Activated CD8-positive, alpha-beta T cell treated with anti-CD3 and anti-CD28 coated beads for 36 hours (primary cell): ENCODE measurements at regions not wholly inside any gene's neighbourhood (a gene's known extent, or its start where the extent isn't known, plus 50 kb on each side); places are given as distances from the start of the nearest gene placed in this dataset.

ENCODE experiments used
- ATAC-seq: fragments of 200-7000 bp; cut with Tn5 transposase; one replicate; pipeline ENCODE4 v1.10.0; 2021; ENCODE audit warnings: mild to moderate bottlenecking, moderate library complexity
- CTCF ChIA-PET: fragments of 350-600 bp; sonication (Branson Sonifier 250); formaldehyde crosslinking; loops from one replicate; lab custom pipeline; 2021; ENCODE audit warnings: antibody characterized with exemption; lab: Charles Lee
- POLR2A ChIA-PET: fragments of 350-600 bp; sonication (Branson Sonifier 250); formaldehyde crosslinking; loops from one replicate; lab custom pipeline; 2021; ENCODE audit warnings: antibody characterized with exemption; lab: Charles Lee
- DNase-seq: peaks from one replicate; pipeline ENCODE4 v3.0.0-alpha.2; 2020
- H3K27ac Mint-ChIP-seq: one replicate; pipeline ENCODE4 v1.8.0; 2021; ENCODE audit warnings: mild to moderate bottlenecking, mixed read lengths
- H3K27me3 Mint-ChIP-seq: one replicate; pipeline ENCODE4 v1.8.0; 2021; ENCODE audit warnings: mixed read lengths
- H3K36me3 Mint-ChIP-seq: one replicate; pipeline ENCODE4 v1.8.0; 2021; ENCODE audit warnings: low read depth, mixed read lengths
- H3K4me1 Mint-ChIP-seq: one replicate; pipeline ENCODE4 v1.8.0; 2021; ENCODE audit warnings: low read depth, mixed read lengths
- H3K4me3 Mint-ChIP-seq: one replicate; pipeline ENCODE4 v1.8.0; 2021; ENCODE audit warnings: mild to moderate bottlenecking, moderate library complexity, mixed read lengths
- H3K9me3 Mint-ChIP-seq: one replicate; pipeline ENCODE4 v1.8.0; 2021; ENCODE audit warnings: mixed read lengths
- CTCF ChIP-seq: fragments of 200-600 bp; IDR thresholded peaks from one replicate; pipeline ENCODE4 v1.8.0; 2022; ENCODE audit warnings: antibody characterized with exemption, mild to moderate bottlenecking
- intact Hi-C: fragments of 100-400 bp; cut with micrococcal nuclease; formaldehyde crosslinking; loops from one replicate; pipeline ENCODE4 v1.10.0; 2022

DNA sequence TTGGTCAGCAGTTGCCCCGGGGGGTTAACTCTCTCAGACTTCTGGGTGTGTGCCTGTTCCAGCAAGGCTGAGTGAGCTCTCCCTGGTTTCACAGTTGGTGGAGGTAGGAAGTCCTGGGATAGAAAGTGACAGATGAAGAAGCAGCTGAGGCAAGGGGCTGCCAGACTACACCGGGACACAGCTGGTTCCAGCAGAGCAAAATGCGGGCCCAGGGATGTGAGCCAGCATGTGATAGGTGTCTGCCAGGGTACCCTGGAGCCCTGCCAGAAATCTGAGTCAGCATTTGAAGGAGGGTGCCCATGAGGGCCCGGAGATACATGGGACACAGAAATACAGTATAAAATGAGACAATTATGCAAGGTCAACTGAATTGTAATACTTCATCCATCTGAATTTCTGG, 79.3 kb upstream of the LGALSL start:
- ChIA-PET POLR2A (no interaction called here), CTCF (interaction anchor here (0.8 kb wide), 1 partner anchor 44 kb away, joined by 3 read pairs; no protein-coding TSS in a partner anchor)
- peaks cover 2% of the 10 kb centered on the region for H3K9me3 Mint-ChIP-seq
- DNase-seq (no peak), ATAC-seq (no peak)
- no peak overlapping the region for H3K27ac Mint-ChIP-seq
- no peaks in the 10 kb centered on the region for H3K36me3 Mint-ChIP-seq
- no peaks in the 10 kb centered on the region for H3K4me1 Mint-ChIP-seq
- no peak for TF ChIP-seq CTCF
- no peaks in the 10 kb centered on the region for H3K27me3 Mint-ChIP-seq
- H3K4me3 Mint-ChIP-seq = no peak overlapping the region
- intact Hi-C loops = no loop called here

DNA sequence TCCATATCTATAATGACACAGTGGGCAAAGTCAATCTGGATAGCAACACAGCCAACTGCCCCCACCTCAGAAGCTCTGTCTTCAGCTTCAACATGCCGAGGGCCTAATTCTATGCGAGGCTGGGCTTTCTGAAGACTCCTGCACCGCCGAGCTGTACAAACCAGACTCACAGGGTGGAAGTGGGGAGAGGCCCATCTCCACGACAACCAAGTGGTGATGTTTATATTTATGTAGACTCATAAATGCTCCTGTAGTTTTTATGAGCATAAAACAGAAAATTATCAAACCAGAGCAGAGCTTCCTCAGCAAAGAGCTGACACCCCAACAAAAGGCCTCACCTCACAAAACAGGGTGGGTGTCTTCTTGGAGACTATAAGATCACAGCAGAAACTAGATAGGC, 77.0 kb upstream of the LGALSL start:
- H3K27ac Mint-ChIP-seq = no peak overlapping the region
- ChIA-PET CTCF (interaction anchor here (0.8 kb wide), 1 partner anchor 24 kb away, joined by 3 read pairs; no protein-coding TSS in a partner anchor), POLR2A (no interaction called here)
- DNase-seq = no peak
- H3K36me3 Mint-ChIP-seq = no peaks in the 10 kb centered on the region
- no peak for ATAC-seq
- intact Hi-C loops = no loop called here
- H3K4me3 Mint-ChIP-seq = no peak overlapping the region
- peaks cover 2% of the 10 kb centered on the region for H3K9me3 Mint-ChIP-seq
- H3K4me1 Mint-ChIP-seq = no peaks in the 10 kb centered on the region
- no peak for TF ChIP-seq CTCF
- H3K27me3 Mint-ChIP-seq = no peaks in the 10 kb centered on the region

- Mint-ChIP-seq H3K4me1 (no peaks in the 10 kb centered on the region), H3K9me3 (peaks cover 2% of the 10 kb centered on the region), H3K4me3 (no peak overlapping the region), H3K36me3 (no peaks in the 10 kb centered on the region), H3K27me3 (no peaks in the 10 kb centered on the region), H3K27ac (no peak overlapping the region)
- DNase-seq (no peak), ATAC-seq (no peak)
- ChIA-PET POLR2A (interaction anchor here (0.6 kb wide), 1 partner anchor 321 kb away, joined by 3 read pairs; no protein-coding TSS in a partner anchor), CTCF (no interaction called here)
- no peak for TF ChIP-seq CTCF
- intact Hi-C loops = no loop called here
Measured at GRCh38 chr2:64379186-64379585, 74.8 kb upstream of the LGALSL start.

DNA sequence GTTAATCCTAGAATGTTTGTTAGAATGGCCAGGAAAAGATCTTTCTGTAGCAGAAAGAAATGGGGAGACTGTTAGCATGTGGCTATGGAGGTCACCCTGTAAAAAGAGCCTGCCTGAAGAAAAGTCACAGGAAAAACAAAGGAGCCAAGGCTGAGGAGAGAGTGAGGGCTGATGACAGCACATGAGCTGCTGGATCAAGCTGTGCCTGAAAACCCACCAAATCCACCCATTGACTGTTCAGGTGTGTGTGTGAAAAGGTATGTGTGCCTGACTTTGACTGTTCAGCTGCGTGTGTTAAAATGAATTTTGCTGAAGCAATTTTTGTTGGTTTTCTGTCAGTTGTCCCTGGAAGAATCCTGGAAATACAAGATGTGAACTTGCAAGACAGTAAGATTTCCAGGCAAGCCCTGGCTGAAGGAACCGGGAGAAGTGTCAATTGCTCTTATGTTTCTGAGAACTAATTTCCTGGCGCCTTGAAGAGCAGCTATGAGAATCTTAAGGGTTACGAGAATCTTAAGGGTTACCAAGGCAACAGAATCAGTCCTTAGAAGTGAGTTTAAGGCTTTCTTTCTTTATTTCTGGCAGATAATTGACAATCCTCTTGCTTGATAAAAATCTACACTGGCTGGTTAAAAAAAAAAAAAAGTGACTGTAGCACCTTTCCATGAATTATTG, 73.0 kb upstream of the LGALSL start:
- Mint-ChIP-seq H3K9me3 (peaks cover 2% of the 10 kb centered on the region), H3K27ac (no peak overlapping the region), H3K36me3 (no peaks in the 10 kb centered on the region), H3K4me1 (no peaks in the 10 kb centered on the region), H3K4me3 (no peak overlapping the region), H3K27me3 (no peaks in the 10 kb centered on the region)
- TF ChIP-seq CTCF = no peak
- DNase-seq (no peak), ATAC-seq (no peak)
- ChIA-PET POLR2A (no interaction called here), CTCF (no interaction called here)
- intact Hi-C loops = no loop called here

DNA sequence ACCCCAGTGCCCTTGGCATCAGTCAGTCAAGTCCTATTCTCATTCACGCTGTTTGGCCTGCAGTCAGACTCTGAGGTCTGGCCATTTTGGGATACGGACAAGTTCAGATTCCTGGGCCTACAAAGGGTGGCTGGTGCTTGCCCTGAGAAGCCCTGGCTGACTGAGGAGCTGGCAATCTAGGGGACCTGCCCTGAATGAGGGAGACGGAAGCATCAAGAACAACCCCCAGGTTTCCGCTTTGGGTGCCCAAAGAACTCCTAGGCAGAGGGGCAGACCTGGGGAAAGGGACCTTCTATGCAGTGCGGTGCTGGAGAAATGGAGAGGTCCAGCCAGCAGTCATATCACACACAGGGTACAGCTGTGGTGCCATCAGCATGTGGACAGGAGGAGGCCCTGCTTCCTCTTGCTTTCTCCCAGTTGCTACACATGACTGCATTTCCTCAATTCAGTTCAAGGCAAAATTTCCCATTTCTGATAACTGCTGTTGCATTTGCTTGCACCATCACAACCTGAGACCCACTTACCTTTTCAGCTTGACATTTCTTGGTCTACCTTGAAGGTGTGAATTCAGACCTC, 70.9 kb upstream of the LGALSL start:
- Mint-ChIP-seq H3K4me3 (no peak overlapping the region), H3K4me1 (no peaks in the 10 kb centered on the region), H3K27ac (no peak overlapping the region), H3K27me3 (no peaks in the 10 kb centered on the region), H3K9me3 (no peaks in the 10 kb centered on the region), H3K36me3 (no peaks in the 10 kb centered on the region)
- TF ChIP-seq CTCF = no peak
- ATAC-seq (no peak), DNase-seq (no peak)
- ChIA-PET CTCF (no interaction called here), POLR2A (no interaction called here)
- intact Hi-C loops = no loop called here
